ENCODE measurements at regions not wholly inside any gene's neighbourhood (a gene's known extent, or its start where the extent isn't known, plus 50 kb on each side); places are given as distances from the start of the nearest gene placed in this dataset.

GRCh38 chrX:88672261-88672660 is 74.8 kb upstream of the CPXCR1 start:
- no peak overlapping the region for H3K4me3 ChIP-seq (ENCODE audit: low read depth, low read length)
- no peak for DNase-seq (ENCODE audit: low read depth)
- TF ChIP-seq, protein P1, sequence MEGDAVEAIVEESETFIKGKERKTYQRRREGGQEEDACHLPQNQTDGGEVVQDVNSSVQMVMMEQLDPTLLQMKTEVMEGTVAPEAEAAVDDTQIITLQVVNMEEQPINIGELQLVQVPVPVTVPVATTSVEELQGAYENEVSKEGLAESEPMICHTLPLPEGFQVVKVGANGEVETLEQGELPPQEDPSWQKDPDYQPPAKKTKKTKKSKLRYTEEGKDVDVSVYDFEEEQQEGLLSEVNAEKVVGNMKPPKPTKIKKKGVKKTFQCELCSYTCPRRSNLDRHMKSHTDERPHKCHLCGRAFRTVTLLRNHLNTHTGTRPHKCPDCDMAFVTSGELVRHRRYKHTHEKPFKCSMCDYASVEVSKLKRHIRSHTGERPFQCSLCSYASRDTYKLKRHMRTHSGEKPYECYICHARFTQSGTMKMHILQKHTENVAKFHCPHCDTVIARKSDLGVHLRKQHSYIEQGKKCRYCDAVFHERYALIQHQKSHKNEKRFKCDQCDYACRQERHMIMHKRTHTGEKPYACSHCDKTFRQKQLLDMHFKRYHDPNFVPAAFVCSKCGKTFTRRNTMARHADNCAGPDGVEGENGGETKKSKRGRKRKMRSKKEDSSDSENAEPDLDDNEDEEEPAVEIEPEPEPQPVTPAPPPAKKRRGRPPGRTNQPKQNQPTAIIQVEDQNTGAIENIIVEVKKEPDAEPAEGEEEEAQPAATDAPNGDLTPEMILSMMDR (IDR thresholded peaks at IDR 0.05; ENCODE audit: control insufficient read depth, extremely low read depth, insufficient read depth), result no peak
